ENCODE measurements at regions not wholly inside any gene's neighbourhood (a gene's known extent, or its start where the extent isn't known, plus 50 kb on each side); places are given as distances from the start of the nearest gene placed in this dataset.

DNA sequence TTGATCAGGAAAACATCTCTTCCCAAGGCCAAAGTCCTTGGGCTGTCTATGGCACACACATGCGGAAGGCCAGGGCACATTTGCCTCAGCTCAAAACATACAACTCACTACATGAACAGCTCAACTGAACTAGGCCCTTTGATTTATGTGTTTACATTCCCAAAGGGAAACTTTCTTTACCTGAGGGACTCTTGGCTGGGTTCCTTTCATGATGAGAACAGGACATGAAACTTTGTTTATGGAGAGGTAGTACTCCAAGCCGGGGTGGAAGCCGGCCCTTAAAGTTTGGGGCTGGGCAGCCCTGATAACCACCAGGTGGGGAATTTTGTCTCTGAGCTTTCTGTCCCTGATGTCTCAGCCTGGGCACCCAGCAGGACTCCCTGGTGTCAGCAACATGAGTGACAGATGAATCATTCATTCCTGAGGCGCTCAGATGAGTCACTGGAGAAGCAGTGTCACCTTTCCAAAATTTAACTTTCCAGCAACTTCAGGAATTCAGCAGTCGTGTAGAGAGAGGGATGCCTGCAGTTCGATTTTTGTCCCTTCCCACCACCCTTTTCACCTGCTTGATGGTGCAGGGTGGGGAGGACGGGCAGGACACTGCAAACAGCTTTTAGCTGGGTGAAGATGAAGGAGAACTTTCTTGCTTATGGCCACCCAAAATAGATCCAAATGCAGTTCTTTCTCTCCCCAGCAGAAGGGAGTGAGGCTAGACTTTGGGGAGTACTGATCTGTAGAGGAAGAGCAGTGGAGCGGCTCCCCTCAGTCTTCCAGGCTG, 331.6 kb downstream of the DYSF start:
- H3K4me1 ChIP-seq: peaks cover 0 to 7% (median 0%) of the 10 kb centered on the region in 3 donors
- intact Hi-C loops (cut with DNase I): no loop called here
- no peaks in the 10 kb centered on the region for H3K9me3 ChIP-seq
- WGBS, 2 donors: 59 to 65% methylated on average over 5 to 6 of the region's 8 CpGs
- H3K27ac ChIP-seq: no peak overlapping the region
- H3K36me3 ChIP-seq: no peaks in the 10 kb centered on the region
- no peak overlapping the region for H3K4me3 ChIP-seq
- H3K27me3 ChIP-seq: no peaks in the 10 kb centered on the region
- no peak for DNase-seq
- TF ChIP-seq, protein P1, sequence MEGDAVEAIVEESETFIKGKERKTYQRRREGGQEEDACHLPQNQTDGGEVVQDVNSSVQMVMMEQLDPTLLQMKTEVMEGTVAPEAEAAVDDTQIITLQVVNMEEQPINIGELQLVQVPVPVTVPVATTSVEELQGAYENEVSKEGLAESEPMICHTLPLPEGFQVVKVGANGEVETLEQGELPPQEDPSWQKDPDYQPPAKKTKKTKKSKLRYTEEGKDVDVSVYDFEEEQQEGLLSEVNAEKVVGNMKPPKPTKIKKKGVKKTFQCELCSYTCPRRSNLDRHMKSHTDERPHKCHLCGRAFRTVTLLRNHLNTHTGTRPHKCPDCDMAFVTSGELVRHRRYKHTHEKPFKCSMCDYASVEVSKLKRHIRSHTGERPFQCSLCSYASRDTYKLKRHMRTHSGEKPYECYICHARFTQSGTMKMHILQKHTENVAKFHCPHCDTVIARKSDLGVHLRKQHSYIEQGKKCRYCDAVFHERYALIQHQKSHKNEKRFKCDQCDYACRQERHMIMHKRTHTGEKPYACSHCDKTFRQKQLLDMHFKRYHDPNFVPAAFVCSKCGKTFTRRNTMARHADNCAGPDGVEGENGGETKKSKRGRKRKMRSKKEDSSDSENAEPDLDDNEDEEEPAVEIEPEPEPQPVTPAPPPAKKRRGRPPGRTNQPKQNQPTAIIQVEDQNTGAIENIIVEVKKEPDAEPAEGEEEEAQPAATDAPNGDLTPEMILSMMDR (IDR thresholded peaks at IDR 0.05): no peak
- TF ChIP-seq POLR2A (IDR thresholded peaks at IDR 0.05): no peak

DNA sequence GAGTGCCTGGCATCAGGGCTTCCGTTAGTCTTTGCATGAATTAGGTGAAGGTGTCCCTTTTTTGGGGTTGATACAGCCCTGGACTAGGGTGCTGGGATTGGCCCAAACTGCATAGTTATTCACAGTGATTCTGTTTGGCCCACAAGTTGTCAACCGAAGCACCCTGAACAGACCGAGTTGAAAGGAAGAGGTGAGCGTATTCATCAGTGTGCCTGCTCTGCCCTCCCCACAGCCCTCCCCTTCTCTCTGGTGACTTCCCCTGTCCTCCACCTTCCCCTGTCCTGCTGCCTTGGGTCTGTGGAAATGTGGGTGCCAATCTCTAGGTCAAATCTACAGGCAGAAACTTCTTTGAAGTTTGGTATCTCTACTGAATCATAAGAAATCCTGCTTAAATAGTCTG, 330.5 kb downstream of the DYSF start:
- Histone ChIP-seq H3K36me3 (no peaks in the 10 kb centered on the region), H3K4me3 (no peak overlapping the region), H3K27ac (no peak overlapping the region), H3K4me1 (peaks cover 0 to 15% (median 0%) of the 10 kb centered on the region in 3 donors), H3K9me3 (no peaks in the 10 kb centered on the region), H3K27me3 (no peaks in the 10 kb centered on the region)
- TF ChIP-seq, protein P1 (IDR thresholded peaks at IDR 0.05): no peak
- no peak for TF ChIP-seq POLR2A (IDR thresholded peaks at IDR 0.05)
- DNase-seq: no peak
- intact Hi-C loops (cut with DNase I): no loop called here
- WGBS, 2 donors: 82 to 91% methylated on average over 4 of the region's 4 CpGs

DNA sequence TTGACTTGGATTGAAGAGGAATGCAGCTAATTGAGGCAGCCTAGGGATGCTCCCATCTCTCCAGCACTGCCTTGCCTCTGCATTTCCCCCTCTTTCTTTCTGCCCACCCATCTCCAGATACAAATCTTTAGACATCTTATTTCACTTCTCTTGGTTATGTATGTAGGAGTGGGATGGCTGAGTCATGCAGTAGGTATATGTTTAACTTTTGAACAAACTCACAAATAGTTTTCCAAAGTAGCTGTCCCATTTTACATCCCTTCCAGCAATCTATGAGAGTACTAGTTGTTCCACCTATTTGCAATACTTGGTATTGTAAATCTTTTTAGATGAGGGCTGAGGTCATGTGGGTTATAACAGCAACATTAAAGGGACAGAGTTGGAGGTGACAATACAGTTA, 329.9 kb downstream of the DYSF start:
- intact Hi-C loops (cut with DNase I): no loop called here

DNA sequence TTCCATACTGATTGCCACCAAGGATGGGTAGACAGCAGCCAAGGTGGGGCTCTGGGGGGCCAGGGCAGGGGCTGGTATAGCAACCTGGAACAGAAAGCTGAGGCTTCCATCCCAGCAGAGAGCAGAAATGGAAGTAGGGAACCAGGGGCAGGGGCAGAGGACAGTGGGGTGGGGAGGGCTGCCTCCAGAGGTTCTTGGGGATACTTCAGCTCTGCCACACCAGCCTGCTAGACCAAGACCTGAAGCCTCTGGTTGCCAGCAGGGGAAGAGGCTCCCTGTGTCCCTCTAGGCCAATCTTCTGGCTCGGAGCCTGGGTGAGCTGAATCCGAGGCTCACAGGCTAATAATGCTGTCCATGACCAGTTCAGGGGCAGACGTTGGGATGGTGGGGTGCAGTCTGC, 329.0 kb downstream of the DYSF start:
- no peaks in the 10 kb centered on the region for H3K36me3 ChIP-seq
- H3K27me3 ChIP-seq: no peaks in the 10 kb centered on the region
- no peak for DNase-seq
- WGBS, 2 donors: 39% methylated on average over 3 of the region's 3 CpGs; no CpG with 5 or more reads in 1 of the 2 donors
- peaks cover 0 to 16% (median 0%) of the 10 kb centered on the region in 3 donors for H3K4me1 ChIP-seq
- no peaks in the 10 kb centered on the region for H3K9me3 ChIP-seq
- intact Hi-C loops (cut with DNase I): no loop called here
- TF ChIP-seq, protein P1 (IDR thresholded peaks at IDR 0.05): no peak
- TF ChIP-seq POLR2A (IDR thresholded peaks at IDR 0.05): no peak
- H3K27ac ChIP-seq: no peak overlapping the region
- no peak overlapping the region for H3K4me3 ChIP-seq

More for the DNA sequence above, 329.9 kb downstream of the DYSF start:
- no peaks in the 10 kb centered on the region for H3K27me3 ChIP-seq
- H3K27ac ChIP-seq: no peak overlapping the region
- TF ChIP-seq POLR2A (IDR thresholded peaks at IDR 0.05): no peak
- TF ChIP-seq, protein P1 (IDR thresholded peaks at IDR 0.05): no peak
- peaks cover 0 to 16% (median 0%) of the 10 kb centered on the region in 3 donors for H3K4me1 ChIP-seq
- no peaks in the 10 kb centered on the region for H3K36me3 ChIP-seq
- H3K9me3 ChIP-seq: no peaks in the 10 kb centered on the region
- no peak overlapping the region for H3K4me3 ChIP-seq
- no peak for DNase-seq

DNA sequence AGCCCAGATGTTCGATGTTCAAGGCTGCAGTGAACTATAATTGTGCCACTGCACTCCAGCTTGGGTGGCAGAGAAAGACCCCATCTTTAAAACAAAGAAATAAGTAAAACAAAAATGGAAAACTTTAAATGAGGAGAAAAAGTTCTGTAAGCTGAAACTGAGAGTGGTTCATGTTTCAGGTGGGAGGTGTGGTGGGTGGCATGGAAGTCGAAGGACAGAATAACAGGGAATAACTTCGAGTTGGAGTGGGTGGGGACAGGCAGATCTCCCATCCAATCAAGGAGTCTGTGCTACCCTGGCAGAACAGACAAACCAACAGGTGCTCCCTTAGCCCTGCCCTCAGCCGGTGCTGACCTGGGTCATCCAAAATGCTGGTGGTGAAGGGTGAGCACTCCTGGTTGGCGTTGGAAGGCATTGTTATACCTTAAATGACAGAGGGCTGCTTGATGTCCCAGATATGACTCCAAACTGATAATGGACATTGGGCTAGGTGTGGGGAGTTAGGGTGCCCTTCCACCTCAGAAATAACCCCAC, 328.4 kb downstream of the DYSF start:
- Histone ChIP-seq H3K9me3 (no peaks in the 10 kb centered on the region), H3K4me3 (no peak overlapping the region), H3K4me1 (peaks cover 0 to 16% (median 0%) of the 10 kb centered on the region in 3 donors), H3K36me3 (no peaks in the 10 kb centered on the region), H3K27ac (no peak overlapping the region), H3K27me3 (no peaks in the 10 kb centered on the region)
- DNase-seq: no peak
- 84 to 85% methylated on average over 5 of the region's 5 CpGs for WGBS, 2 donors
- intact Hi-C loops (cut with DNase I): no loop called here
- no peak for TF ChIP-seq POLR2A (IDR thresholded peaks at IDR 0.05)
- TF ChIP-seq, protein P1 (IDR thresholded peaks at IDR 0.05): no peak
